Hematopoietic multipotent progenitor cell treated with erythropoietin and hydrocortisone succinate and interleukin-3 and kit ligand, for 15 days (in vitro differentiated cells): ENCODE measurements at regions not wholly inside any gene's neighbourhood (a gene's known extent, or its start where the extent isn't known, plus 50 kb on each side); places are given as distances from the start of the nearest gene placed in this dataset.
"Not testable (repeated sequence)": the region's sequence is repeated elsewhere in the genome, so short reads cannot be mapped to it uniquely, and the experiment has no call there.

Source experiments
- DNase-seq: peaks from one replicate; pipeline ENCODE4 v3.0.0-alpha.2; 2015; ENCODE audit warnings: low spot score

- DNase-seq: no peak
Observed at GRCh38 chr1:61579802-61580201, 145.1 kb downstream of the TM2D1 start.

- no peak for DNase-seq
Observed at GRCh38 chr1:61572046-61572445, 152.9 kb downstream of the TM2D1 start.

- no peak for DNase-seq
Observed at GRCh38 chr1:61570191-61570590, 154.8 kb downstream of the TM2D1 start.

GRCh38 chr1:61569303-61569621 is 155.7 kb downstream of the TM2D1 start:
- no peak for DNase-seq

- DNase-seq: no peak
Observed at GRCh38 chr1:61568460-61569302, 156.3 kb downstream of the TM2D1 start.

- DNase-seq: no peak
Observed at GRCh38 chr1:61566177-61566576, 158.8 kb downstream of the TM2D1 start.

GRCh38 chr1:61563611-61564010 is 161.3 kb downstream of the TM2D1 start:
- no peak for DNase-seq

- no peak for DNase-seq
Observed at GRCh38 chr1:61561666-61562065, 163.3 kb downstream of the TM2D1 start.

GRCh38 chr1:61560385-61560784 is 164.6 kb downstream of the TM2D1 start:
- DNase-seq: no peak

GRCh38 chr1:61556631-61557030 is 168.3 kb downstream of the TM2D1 start:
- no peak for DNase-seq

- DNase-seq: no peak
Observed at GRCh38 chr1:61552630-61553305, 172.2 kb downstream of the TM2D1 start.

GRCh38 chr1:61547302-61547701 is 177.6 kb downstream of the TM2D1 start:
- peak; percentile 5 for DNase-seq

- DNase-seq: not testable (repeated sequence)
Observed at GRCh38 chr1:61544870-61545269, 180.1 kb downstream of the TM2D1 start.

- not testable (repeated sequence) for DNase-seq
Observed at GRCh38 chr1:61543498-61543897, 181.4 kb downstream of the TM2D1 start.

GRCh38 chr1:61539720-61540462 is 185.1 kb downstream of the TM2D1 start:
- DNase-seq: no peak

GRCh38 chr1:61538228-61538627 is 186.7 kb downstream of the TM2D1 start:
- no peak for DNase-seq

GRCh38 chr1:61536174-61537108 is 188.5 kb downstream of the TM2D1 start:
- DNase-seq: no peak

- no peak for DNase-seq
Observed at GRCh38 chr1:61534847-61535246, 190.1 kb downstream of the TM2D1 start.

- no peak for DNase-seq
Observed at GRCh38 chr1:61533546-61533945, 191.4 kb downstream of the TM2D1 start.

- no peak for DNase-seq
Observed at GRCh38 chr1:61531716-61532115, 193.2 kb downstream of the TM2D1 start.

- no peak for DNase-seq
Observed at GRCh38 chr1:61523893-61524605, 200.9 kb downstream of the TM2D1 start.
